ENCODE measurements at regions not wholly inside any gene's neighbourhood (a gene's known extent, or its start where the extent isn't known, plus 50 kb on each side); places are given as distances from the start of the nearest gene placed in this dataset.

DNA sequence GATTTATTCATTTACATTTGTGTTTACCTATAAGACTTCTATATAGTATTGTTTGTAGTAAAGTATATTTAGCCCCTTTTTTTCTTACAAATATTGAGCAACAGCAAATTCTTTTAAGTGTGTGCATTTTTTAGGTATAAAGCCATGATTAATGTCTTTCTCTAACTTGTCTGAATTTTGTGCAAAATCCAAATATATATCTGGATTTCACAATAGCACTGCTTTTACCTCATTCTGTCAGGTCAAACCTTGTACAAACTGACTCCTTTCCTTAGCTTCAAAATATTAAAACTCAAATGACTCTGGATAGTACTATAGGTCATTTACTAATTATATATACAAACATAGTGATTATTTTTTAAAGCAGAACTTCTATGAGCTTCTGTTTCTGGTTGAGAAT, 563.0 kb upstream of the SPRY2 start:
- no peak for TF ChIP-seq CHD1 (IDR thresholded peaks at IDR 0.05; ENCODE audit: low read depth, low read length)
- BruUV-seq (replicated peaks), result no TSS peak
- Histone ChIP-seq H3K36me3 (ENCODE audit: control insufficient read depth, insufficient read depth, low read length) (no peaks in the 10 kb centered on the region), H2AK5ac (ENCODE audit: low read depth, low read length) (no peak overlapping the region), H2AK9ac (replicated peaks; ENCODE audit: low read depth, low read length, poor library complexity) (no peak overlapping the region), H2BK120ac (ENCODE audit: low read depth, low read length) (no peak overlapping the region), H4K5ac (ENCODE audit: low read depth, low read length) (no peak overlapping the region), H2BK15ac (ENCODE audit: low read depth, low read length) (no peak overlapping the region), H4K20me1 (ENCODE audit: insufficient read depth, low read length) (no peaks in the 10 kb centered on the region), H3K9ac (ENCODE audit: low read depth, low read length) (no peak overlapping the region), H3K4ac (ENCODE audit: low read depth, low read length) (no peak overlapping the region), H3K4me1 (ENCODE audit: control insufficient read depth, insufficient read depth, low read length) (no peaks in the 10 kb centered on the region), H3K9me3 (ENCODE audit: control insufficient read depth, insufficient read depth, low read length) (peaks cover 5% of the 10 kb centered on the region; the same call in 1 of the 2 replicates), H3K14ac (replicated peaks; ENCODE audit: low read depth, low read length) (no peak overlapping the region), H3K18ac (ENCODE audit: low read depth, low read length) (no peak overlapping the region), H3K4me3 (ENCODE audit: insufficient read depth, low read depth, low read length) (no peak overlapping the region), H3K9me1 (ENCODE audit: insufficient read depth, low read length) (no peaks in the 10 kb centered on the region), H3K4me2 (ENCODE audit: low read depth, low read length) (no peak overlapping the region), H3K23ac (ENCODE audit: low read depth, low read length) (no peak overlapping the region), H2AFZ (replicated peaks; ENCODE audit: low read length, poor library complexity) (no peak overlapping the region), H3K27me3 (ENCODE audit: control insufficient read depth, insufficient read depth, low read length) (no peaks in the 10 kb centered on the region), H2BK5ac (ENCODE audit: low read depth, low read length, poor library complexity, severe bottlenecking) (no peak overlapping the region), H3K27ac (ENCODE audit: insufficient read depth, low read length) (no peak overlapping the region), H2BK20ac (ENCODE audit: low read depth, low read length) (no peak overlapping the region), H4K91ac (ENCODE audit: insufficient read depth, low read depth, low read length) (no peak overlapping the region), H3K56ac (ENCODE audit: extremely low read depth, insufficient read depth, low read length) (no peak overlapping the region), H4K8ac (ENCODE audit: low read depth in 2 of 2, low read length in 2 of 2) (no peak overlapping the region), H3K79me1 (ENCODE audit: low read depth in 1 of 2, low read length in 2 of 2) (no peaks in the 10 kb centered on the region)
- DNase-seq, result no peak
- intact Hi-C loops (cut with micrococcal nuclease), result no loop called here
- no peak for ATAC-seq (ENCODE audit: low read depth)
- ChIA-PET CTCF (no interaction called here), POLR2A (ENCODE audit: unreplicated experiment) (no interaction called here)
- dilution Hi-C loops (cut with HindIII; ENCODE audit: low sequenced_read_pairs, unreplicated experiment), result no loop called here
- in situ Hi-C loops (cut with MboI; ENCODE audit: low sequenced_read_pairs), result no loop called here

Data from IMR-90 (cell line).